DMS 273 (cell line): ENCODE measurements at regions not wholly inside any gene's neighbourhood (a gene's known extent, or its start where the extent isn't known, plus 50 kb on each side); places are given as distances from the start of the nearest gene placed in this dataset.
"Not testable (repeated sequence)": the region's sequence is repeated elsewhere in the genome, so short reads cannot be mapped to it uniquely, and the experiment has no call there.

Experiments
- DNase-seq: peaks from one replicate; lab custom pipeline; 2025; ENCODE audit not compliant: unreplicated experiment; lab: John Stamatoyannopoulos, UW

- no peak for DNase-seq
Observed at GRCh38 chr21:15562748-15563147, 167.0 kb upstream of the USP25 start.

DNA sequence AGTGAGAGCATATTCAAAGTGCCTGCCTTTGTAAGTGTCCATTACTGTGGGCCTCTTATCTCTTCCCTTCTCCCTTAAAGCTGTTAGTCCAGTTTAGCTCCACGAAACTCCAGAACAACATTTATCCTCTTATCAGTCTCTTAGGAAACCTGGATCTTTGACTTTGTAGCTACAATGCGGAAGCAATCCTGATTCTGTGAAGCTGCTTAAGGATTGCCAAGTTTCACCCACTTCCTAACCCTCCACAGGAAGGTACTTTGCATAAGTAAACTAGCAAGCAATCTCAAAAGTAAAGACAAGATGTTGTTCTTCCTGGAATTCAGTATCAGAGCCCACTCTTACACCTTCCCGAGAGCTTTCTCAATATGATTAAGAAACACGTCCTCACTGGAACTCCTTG lies 164.9 kb upstream of the USP25 start:
- no peak for DNase-seq

- no peak for DNase-seq
Observed at GRCh38 chr21:15566703-15567102, 163.1 kb upstream of the USP25 start.

DNA sequence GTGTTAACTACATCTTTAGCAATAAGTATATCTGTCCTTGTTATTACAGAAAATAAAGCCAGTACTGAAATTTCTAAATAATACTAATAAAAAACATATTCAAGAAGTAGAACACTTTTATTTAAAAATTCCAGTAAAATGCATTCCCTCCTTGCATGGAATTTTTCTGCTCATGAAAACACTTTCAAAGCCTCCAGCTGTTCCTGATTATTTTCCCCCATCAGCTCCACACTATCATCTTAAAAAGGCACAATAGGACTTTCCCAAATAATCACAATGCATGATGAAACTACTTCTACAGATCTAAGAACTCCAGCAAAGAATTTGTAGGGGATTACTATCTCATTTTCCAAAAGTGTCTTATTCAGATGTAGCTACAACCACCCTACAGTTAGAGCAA lies 162.6 kb upstream of the USP25 start:
- no peak for DNase-seq

GRCh38 chr21:15568516-15568915 lies 161.3 kb upstream of the USP25 start:
- no peak for DNase-seq

- DNase-seq = no peak
Observed at GRCh38 chr21:15586752-15587427, 142.9 kb upstream of the USP25 start.

DNA sequence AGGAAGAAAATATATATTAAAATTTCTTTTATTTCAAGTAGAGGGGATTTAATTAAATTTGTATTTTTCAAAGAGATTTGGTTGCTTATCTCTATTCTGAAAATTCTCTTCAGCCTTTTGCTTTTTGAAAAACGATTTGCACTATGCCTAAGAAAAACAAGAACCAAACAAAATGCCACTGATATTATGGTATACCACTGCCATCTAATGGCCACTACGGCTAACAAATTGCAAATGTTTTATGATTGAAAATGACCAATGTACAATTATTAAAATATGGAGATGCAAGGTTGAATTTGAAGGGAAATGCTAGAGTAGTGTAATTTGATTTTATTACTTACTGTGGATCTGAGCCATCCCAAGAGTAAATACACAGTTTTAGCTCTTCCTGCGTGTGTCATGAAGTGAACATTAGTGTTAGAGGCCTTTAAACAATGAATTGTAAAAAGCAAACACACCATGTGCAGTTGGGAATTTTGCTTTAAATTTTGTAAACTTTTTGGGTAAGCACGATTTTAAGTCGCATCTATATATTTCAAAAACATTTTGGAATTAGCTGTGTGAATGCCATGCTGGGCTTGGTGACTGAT lies 137.4 kb upstream of the USP25 start:
- DNase-seq = peak; percentile 67

GRCh38 chr21:15592957-15593356 lies 136.8 kb upstream of the USP25 start:
- DNase-seq = no peak

GRCh38 chr21:15601390-15601789 lies 128.4 kb upstream of the USP25 start:
- no peak for DNase-seq

DNA sequence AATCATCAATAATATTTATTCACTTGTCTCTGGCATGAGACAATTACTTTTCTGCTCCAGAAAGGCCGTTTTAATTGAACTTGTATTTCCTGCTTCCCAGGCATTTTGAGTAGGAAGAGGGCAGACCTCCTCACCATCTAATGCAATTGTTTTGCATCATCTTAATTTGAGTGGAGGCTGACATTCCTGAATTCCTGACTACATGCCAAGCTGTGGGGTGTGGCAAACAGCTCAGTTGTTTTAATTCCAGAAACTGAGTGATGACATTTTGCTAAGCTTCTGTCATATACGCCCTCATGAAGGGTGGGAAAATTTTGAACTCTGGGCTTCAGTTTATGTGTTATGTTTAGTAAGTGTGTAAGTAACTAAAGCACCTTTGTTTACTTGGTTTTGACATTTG lies 125.4 kb upstream of the USP25 start:
- no peak for DNase-seq

GRCh38 chr21:15614766-15615165 lies 115.0 kb upstream of the USP25 start:
- no peak for DNase-seq

DNA sequence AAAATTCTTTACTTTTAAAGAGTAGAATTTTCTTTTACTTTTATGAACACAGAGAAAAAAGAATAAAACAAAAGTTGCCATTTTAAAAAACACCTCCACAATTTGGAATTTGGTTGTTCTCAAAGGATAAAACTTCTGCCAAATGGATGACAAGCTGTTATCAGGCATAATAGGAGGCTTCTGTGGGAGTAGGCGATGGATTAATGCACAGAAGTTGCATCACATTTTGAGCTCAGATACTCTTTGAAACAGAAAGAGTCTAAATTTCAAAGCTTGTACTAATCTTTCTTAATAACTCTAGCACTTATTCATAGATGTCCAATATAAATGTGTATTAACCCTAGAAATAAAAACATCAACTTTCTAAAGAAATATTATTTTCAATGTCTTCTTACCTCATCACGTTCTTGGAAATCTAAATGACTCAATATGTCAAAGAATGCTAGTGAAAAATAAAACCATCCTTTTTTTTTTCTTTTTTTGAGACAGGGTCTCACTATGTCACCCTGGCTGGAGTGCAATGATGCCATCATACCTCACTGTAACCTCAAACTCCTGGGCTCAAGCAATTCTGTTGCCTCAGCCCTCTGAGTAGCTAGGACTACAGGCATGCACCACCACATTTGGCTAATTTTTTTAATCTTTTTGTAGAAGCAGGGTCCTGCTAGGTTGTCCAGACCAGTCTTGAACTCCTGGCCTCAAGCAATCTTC lies 112.8 kb upstream of the USP25 start:
- DNase-seq = no peak

- no peak for DNase-seq
Observed at GRCh38 chr21:15617964-15618363, 111.8 kb upstream of the USP25 start.

- DNase-seq = no peak
Observed at GRCh38 chr21:15620892-15621291, 108.9 kb upstream of the USP25 start.

DNA sequence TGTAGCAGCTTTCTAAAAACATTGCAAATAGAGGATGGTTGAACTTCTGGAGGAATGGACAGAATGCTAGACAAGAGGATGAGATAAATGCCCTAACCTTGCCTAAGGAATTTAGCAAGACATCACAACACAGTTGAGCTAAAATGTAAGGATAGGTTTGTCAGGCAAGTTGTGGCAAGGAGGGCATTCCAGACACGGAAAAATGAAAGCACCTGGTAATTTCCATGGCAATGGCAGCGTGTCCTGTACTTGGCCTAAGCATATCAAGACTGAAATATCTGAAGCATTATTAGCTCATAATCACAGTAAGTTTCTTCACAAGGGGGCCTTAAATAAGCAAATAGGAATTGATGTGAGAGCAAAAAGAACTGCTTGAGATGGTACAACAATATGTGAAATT lies 105.1 kb upstream of the USP25 start:
- no peak for DNase-seq

DNA sequence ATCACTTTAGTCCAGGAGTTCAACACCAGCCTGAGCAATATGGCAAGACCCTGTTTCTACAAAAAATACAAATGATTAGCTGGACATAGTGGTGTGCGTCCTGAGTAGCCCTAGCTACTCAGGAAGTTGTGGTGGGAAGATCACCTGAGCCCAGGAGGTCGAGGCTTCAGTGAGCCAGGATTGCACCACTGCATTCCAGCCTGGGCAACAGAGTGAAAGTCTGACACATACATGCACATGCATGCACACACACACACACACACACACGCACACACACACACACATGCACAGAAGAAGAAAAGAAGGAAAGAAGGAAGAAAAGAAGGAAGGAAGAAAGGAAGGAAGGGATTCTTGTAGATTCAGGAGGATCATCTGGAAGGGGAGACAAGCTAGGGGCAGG lies 104.4 kb upstream of the USP25 start:
- DNase-seq = no peak

- no peak for DNase-seq
Observed at GRCh38 chr21:15626031-15626430, 103.8 kb upstream of the USP25 start.

GRCh38 chr21:15627011-15627410 lies 102.8 kb upstream of the USP25 start:
- no peak for DNase-seq

- DNase-seq = no peak
Observed at GRCh38 chr21:15627823-15628222, 102.0 kb upstream of the USP25 start.

DNA sequence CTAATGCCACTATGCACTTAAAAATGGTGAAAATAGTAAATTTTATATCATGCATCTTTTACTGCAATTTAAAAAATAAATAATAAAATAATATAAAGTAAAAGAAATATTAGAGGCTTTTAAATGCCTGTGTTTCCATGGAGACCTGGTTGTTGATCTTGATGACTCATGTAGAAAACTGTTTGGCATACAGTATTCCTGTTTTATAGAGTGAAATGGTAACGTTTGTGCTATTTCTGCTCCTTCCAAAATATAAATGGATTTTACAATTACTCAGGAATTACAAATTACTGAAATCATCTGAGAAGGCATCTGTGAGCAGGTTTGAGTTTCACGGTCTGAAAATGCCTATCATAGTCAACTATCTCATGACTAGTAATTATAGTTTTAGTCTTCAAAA lies 98.4 kb upstream of the USP25 start:
- no peak for DNase-seq

- DNase-seq = not testable (repeated sequence)
Observed at GRCh38 chr21:15634541-15634940, 95.2 kb upstream of the USP25 start.

DNA sequence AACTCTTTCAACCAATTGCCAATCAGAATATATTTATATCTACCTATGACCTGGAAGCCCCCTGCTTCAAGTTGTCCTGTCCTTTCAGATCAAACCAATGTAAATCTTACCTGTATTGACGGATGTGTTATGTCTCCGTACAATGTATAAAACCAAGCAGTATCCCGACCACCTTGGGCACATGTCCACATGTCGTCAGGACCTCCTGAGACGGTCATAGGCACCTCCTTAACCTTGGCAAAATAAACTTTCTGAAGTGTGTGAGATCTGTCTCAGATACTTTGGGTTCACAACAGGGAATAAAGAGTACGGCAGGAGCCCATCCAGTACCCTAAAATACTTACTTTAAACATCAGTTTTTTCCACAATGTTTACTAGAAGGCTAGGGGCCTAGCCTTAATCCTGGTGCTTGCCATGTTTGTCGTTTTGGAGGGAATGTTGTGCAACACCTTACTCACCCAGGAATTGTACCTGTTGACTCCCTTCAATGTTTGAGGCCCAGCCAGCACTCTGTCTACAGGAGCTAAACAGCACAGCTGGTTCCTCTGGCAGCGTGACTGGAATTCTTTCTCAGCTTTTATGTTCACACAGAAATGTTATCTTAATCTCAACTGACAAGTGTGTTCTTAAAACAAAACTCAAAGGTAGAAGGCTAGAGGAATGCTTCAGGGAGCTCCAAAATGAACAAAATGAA lies 90.8 kb upstream of the USP25 start:
- no peak for DNase-seq
